ENCODE measurements at regions not wholly inside any gene's neighbourhood (a gene's known extent, or its start where the extent isn't known, plus 50 kb on each side); places are given as distances from the start of the nearest gene placed in this dataset.

- no peak for DNase-seq
These were observed 219.6 kb downstream of the DMRT2 start for GRCh38 chr9:1269533-1270315.

DNA sequence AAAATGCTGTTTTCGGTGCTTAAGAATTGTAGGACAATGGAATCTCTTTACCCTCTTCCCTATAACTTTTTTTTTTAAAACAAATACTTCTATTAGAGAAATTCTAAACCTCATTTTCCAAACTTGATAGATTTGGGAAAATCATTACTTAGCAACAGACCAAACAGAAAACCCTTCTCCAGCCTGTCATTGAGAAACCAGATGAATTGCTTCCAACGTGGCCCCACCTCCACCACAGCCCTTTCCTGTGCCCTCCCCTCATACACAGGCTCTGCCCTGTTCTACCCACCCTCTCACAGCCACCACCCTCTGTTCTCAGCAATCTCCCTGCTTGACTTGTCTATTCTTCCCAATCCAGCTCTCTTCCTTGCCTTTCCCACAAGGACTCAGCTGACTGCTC is 221.2 kb downstream of the DMRT2 start:
- DNase-seq: no peak

DNA sequence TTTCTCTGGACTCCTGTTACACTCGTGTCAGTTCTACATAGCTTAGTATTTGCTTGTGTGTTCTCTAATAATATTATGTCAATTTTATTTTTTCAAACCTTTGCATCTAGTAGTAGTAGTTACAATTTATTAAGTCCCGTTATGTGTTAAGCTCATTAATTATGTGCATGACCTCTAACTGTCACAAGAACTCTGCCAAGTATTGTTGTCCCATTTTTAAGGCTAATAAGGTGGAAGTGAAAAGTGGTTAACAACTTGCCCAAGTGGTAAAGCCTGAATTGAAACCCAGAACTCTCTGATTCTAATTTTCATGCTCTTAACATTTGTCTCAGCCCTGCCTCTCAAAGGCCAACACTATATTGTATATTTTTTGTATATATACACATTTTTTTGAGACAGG is 221.6 kb downstream of the DMRT2 start:
- no peak for DNase-seq

DNA sequence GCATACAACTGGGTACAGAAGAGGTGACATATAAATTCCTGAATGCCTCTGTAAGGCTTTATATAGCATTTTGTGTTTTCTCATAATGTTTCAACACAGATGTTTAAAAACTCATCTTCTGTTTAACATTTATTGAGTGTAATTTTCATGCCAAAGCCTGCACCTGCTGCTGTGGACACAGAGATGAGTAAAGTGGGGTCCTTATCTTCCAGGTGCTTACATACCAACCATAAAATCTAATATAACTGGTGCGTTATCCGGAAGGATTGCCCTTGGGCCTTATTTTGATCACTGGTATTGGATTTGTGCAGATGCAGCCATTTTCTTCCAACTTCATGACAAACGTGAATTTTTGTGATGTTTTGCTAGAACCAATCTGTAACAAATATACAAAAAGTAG is 222.3 kb downstream of the DMRT2 start:
- no peak for DNase-seq

GRCh38 chr9:1273859-1274258 is 223.7 kb downstream of the DMRT2 start:
- DNase-seq: no peak

GRCh38 chr9:1274334-1274733 is 224.2 kb downstream of the DMRT2 start:
- no peak for DNase-seq

GRCh38 chr9:1276474-1276873 is 226.3 kb downstream of the DMRT2 start:
- no peak for DNase-seq

DNA sequence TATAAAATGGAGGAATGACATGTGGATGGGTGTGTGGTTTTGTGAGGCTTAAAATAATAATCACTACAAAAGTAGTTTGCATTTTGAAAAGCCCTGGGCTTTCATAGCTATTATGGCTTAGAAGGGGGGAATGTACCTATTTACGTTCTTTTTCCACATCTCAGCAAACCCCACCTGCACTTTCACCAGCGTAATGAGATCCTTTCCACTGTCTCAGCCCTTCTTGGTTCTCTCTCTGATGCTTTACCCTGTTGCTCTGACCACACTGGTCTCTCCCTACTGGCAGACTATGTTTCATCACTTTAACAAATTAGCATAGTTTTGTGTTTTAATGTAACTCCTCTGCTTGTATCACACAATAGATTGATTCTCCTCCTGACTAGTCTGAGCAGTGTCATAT is 234.6 kb downstream of the DMRT2 start:
- DNase-seq: no peak

- DNase-seq: no peak
These were observed 235.4 kb downstream of the DMRT2 start for GRCh38 chr9:1285526-1285925.

DNA sequence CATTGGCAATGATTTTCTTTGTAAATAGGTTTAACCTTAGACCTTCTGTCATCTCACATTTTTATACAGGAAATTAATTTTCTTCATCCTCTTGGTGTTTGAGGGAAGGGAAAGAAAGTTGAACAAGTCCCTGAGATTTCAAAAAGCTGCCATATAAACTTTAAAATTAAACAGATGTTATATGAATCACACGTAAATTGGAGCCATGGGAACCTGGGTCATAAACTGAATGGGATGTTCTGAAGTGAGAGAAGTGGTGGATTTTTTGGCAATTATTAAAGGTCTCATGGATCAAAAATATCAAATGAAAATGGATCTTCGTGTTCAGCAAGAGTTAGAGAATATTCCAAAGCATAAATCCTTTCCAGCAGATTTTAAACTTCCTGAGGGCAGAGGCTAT is 242.2 kb downstream of the DMRT2 start:
- no peak for DNase-seq

DNA sequence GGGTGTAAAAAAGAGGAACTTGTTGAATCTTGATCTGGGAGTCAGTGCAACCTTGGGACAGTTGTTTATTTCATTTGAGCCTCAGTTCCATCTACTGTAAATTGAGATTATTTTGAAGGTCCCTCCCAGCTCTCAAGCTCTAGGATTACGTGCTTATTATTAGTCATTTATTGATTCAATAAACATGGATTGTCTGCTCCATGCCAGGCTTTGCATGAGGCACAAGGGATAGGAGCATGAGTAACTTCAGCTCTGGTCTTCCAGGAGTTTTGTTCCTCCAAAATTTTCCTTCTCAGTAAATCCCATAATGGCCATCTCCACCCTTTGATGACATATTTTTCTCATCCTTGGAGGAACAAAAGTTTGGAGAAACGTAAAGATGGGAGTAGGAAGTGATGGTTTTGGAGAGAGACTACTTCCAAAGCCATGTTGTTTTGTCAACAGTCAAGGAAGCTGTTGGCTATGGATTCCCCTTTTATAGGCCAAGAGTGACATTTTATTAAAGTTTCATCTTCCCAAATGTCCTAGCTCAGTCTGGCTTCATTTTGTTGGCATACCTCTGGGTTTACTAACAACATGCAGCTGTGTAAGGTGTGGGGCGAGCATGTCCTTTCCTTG is 244.6 kb downstream of the DMRT2 start:
- DNase-seq: no peak

DNA sequence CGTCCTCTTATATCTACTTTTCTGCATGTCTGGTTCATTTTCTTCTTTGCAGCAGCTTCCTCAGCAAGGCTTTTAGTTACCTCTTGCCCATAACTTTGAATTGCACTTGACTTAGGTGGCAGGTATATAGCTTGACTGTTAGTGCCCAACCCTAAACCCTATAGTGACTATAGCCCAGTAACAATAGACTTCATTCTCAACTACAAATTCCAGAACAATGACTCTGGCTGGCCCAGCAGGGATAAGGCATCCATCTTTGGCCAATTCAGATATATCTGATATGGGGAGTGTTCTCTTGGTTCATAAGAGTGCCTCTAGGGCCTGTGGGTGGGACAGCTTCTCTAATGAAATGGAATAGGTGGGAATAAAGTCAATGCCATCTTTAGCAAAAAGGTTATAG is 246.2 kb downstream of the DMRT2 start:
- no peak for DNase-seq

- no peak for DNase-seq
These were observed 247.9 kb downstream of the DMRT2 start for GRCh38 chr9:1298046-1298445.

DNA sequence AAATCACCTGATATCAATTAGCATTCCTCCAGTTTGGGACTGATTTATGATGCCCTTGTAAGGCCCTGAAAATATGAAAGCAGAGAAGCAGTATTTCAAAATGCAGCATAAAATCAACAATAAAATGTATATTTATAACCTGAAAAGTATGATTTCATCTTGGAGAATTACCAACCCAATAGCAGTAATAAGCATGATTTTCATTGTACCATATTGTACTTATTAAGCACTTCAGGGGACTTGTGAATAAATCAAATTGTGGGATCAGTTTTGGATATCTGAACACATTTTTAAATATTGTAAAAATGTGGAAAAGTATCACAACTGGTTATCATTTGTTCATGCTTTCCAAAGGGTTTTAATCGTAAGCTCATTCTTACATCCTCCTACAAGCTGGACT is 250.8 kb downstream of the DMRT2 start:
- no peak for DNase-seq

DNA sequence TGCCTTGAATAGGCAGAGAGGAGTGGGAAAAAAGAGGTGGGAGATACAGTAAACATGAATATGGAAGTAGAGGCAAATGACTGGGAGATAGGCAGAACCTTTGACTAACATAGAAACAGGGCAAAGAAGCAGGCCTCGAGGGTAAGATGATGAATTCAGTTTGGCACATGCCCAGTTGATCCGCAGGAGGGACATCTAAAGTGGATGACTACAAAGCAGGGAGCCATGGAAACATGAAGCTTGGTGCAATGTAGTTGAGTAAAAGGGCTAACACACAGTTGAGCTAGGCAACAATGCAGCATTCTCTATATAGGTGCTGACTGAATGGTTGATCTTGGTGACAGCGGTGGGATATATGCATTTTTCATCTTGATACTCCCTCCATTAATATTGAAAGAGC is 253.8 kb downstream of the DMRT2 start:
- no peak for DNase-seq

- no peak for DNase-seq
These were observed 261.4 kb downstream of the DMRT2 start for GRCh38 chr9:1311462-1312042.

GRCh38 chr9:1319436-1319835 is 269.3 kb downstream of the DMRT2 start:
- no peak for DNase-seq

DNA sequence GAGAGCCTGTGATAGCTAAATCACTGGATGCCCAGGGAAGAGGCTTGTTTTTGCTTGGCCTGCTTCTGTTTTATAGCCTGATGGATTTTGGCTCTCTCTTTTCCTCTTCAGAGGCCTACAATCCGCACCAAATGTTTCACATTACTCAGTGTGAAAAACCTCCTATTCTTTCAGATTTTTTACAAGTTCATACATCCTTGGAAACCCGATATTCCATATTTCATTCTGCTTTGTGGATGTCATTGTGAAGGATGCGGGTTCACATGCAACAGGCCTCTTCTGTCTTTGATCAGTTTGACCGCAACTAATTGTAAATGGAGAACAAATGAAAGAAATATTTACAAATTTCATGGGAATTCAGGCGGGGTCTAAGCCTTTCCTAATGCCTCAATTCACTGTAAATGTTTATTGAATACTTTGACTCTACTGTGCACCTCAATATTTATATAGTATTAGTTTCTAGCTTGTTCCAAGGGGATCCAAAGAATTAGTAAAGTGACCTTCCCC is 269.9 kb downstream of the DMRT2 start:
- DNase-seq: no peak

GRCh38 chr9:1320607-1321195 is 270.5 kb downstream of the DMRT2 start:
- DNase-seq: no peak

DNA sequence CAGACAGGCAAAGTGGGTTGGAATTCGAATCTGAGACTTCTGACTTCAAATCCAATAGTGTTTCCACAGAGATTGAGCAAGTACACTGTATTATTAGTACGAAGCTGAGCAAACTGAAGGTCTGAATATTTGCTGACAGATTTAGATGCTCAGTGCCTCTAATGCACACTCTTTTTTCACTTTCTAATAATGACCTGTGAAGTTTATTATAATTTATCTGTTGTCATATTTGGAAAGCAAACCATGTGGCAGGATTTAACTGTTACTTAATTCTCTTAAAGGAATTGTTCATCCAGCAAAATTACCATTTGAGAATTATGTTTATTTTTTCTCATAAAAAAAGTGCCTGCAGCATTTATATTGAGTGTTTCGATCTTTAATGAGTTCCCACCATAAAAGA is 277.3 kb downstream of the DMRT2 start:
- no peak for DNase-seq

- DNase-seq: no peak
These were observed 278.2 kb downstream of the DMRT2 start for GRCh38 chr9:1328341-1328740.

DNA sequence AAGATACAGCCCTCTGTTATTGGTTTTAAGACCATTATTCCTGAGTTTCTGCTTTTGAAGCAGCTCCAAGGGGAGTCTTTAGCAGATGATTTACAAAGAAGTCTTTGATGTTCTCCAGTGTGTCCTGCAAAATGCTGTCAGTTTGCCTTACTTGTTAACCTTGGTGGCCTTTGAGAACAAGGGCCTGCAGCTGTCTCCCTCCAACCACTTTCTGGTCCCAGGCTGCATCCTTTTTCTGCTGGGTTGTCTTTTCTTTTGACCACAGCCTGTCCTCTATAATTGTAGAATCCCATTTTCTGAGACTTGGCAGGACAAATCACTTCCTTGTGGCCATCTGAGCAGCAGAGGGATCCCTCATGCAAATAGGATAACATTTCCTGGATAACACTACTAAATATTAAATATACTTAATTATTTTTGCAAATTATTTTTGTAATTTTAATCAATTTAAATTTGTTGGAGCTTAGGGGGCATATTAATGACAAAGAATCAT is 281.4 kb downstream of the DMRT2 start:
- no peak for DNase-seq

DNA sequence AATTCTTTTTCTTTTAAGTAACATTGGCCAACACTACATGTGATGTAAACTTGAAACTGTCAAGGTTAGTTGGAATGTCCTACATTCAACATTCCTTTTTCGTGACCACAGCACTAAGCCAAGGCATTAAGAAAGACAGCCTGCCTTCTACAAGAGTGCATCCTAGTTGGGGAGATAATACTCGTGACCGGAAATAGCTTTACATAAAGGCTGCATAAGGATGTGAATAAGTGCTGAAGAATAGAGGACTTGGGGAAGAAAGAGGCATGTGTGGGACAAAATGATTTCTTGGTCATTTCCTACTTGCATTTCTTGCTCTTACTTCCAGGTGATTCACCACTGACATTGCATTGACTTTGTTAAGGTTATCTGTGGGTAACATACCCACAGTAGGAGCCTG is 282.0 kb downstream of the DMRT2 start:
- DNase-seq: no peak

GRCh38 chr9:1335174-1335573 is 285.0 kb downstream of the DMRT2 start:
- DNase-seq: no peak
